ENCODE measurements at regions not wholly inside any gene's neighbourhood (a gene's known extent, or its start where the extent isn't known, plus 50 kb on each side); places are given as distances from the start of the nearest gene placed in this dataset.

DNA sequence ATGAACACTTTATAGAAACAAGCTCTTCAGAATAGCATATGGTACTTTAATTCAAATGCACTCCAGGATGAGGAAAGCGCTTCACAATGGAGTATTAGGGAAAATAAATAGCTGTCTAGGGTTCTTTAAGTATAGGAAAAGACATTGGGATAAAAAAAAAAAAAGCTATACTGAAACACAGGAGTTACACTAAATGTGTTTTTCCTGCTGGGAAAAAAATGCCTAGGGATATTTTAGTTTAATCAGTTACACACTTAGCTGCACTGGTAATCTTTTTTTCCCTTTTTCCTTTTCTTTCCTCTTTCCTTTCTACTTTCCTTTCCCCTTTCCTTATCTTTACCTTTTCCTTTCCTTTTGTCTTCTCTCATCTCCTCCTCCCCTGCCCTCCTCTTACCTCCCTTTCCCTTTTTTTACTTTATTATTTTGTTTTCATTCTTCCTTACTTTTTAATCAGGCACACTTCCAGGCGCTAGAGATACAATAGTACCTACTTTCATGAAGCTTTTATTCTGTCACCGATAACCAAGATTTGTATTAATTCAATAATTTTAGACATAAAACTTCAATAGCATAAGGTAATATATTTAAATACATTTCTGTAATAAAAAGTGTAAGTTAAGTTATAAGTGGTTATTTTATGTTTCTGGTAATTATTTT, 758.7 kb downstream of the CDH18 start:
- H4K20me1 ChIP-seq (replicated peaks in 1 of 2; ENCODE audit: control insufficient read depth in 1 of 2, insufficient read depth in 2 of 2, low read length in 2 of 2): no peaks in the 10 kb centered on the region
- POLR2A ChIA-PET (ENCODE audit: partially characterized antibody): no interaction called here
- H3K4me1 ChIP-seq (replicated peaks in 1 of 4; ENCODE audit: control insufficient read depth in 3 of 4, insufficient read depth in 4 of 4, low read length in 3 of 4): no peaks in the 10 kb centered on the region
- H3K27ac ChIP-seq (ENCODE audit: low read depth, low read length): no peak overlapping the region
- no peak overlapping the region for H2AK5ac ChIP-seq (ENCODE audit: low read depth, low read length)
- CTCF ChIA-PET (ENCODE audit: partially characterized antibody): interaction anchor here (0.6 kb wide), 3 partner anchors 199 to 1111 kb away, joined by 3 read pairs; no protein-coding TSS in a partner anchor
- H2BK5ac ChIP-seq (ENCODE audit: low read depth, low read length): no peak overlapping the region
- H3K36me3 ChIP-seq (ENCODE audit: control insufficient read depth in 2 of 4, insufficient read depth in 4 of 4, low read length in 3 of 4): no peaks in the 10 kb centered on the region
- no peak overlapping the region for H3K4ac ChIP-seq (replicated peaks; ENCODE audit: insufficient read length, low read depth, low read length)
- H3K23ac ChIP-seq (ENCODE audit: insufficient read length): no peak overlapping the region
- no peak overlapping the region for H2AFZ ChIP-seq (ENCODE audit: low read length)
- H3K9me3 ChIP-seq (ENCODE audit: insufficient read depth in 2 of 2, low read depth in 1 of 2, low read length in 1 of 2): no peaks in the 10 kb centered on the region
- DNase-seq (ENCODE audit: low read depth in 1 of 2, low spot score in 2 of 2) (no peak), FAIRE-seq (no peak)
- H3K4me2 ChIP-seq (ENCODE audit: insufficient read depth in 1 of 2, low read depth in 2 of 2, low read length in 2 of 2): no peak overlapping the region
- H2BK120ac ChIP-seq (replicated peaks; ENCODE audit: low read depth, low read length): no peak overlapping the region
- H3K4me3 ChIP-seq (ENCODE audit: extremely low read depth in 1 of 4, insufficient read depth in 2 of 4, low read depth in 3 of 4, low read length in 4 of 4): no peak overlapping the region
- no peak overlapping the region for H2BK12ac ChIP-seq (ENCODE audit: low read depth, low read length)
- no peak overlapping the region for H4K5ac ChIP-seq (ENCODE audit: insufficient read length, low read depth, low read length)
- no peaks in the 10 kb centered on the region for H3K27me3 ChIP-seq (replicated peaks in 1 of 4; ENCODE audit: control insufficient read depth in 3 of 4, extremely low read depth in 1 of 4, insufficient read depth in 3 of 4, low read length in 3 of 4)
- H3K79me2 ChIP-seq (ENCODE audit: control insufficient read depth in 1 of 2, insufficient read depth in 2 of 2, low read length in 2 of 2): no peaks in the 10 kb centered on the region
- no peaks in the 10 kb centered on the region for H3K79me1 ChIP-seq (ENCODE audit: low read depth, low read length)
- H3K14ac ChIP-seq (ENCODE audit: insufficient read length): no peak overlapping the region
- H4K91ac ChIP-seq (replicated peaks; ENCODE audit: insufficient read length, low read length): no peak overlapping the region
- H3K18ac ChIP-seq (ENCODE audit: extremely low read depth, low read length): no peak overlapping the region
- H3K9ac ChIP-seq (replicated peaks in 1 of 4; ENCODE audit: extremely low read depth in 1 of 4, low read depth in 3 of 4, low read length in 3 of 4): no peak overlapping the region
- no peak overlapping the region for H2BK20ac ChIP-seq (ENCODE audit: low read length)
- H3K23me2 ChIP-seq (ENCODE audit: low read depth, low read length): no peaks in the 10 kb centered on the region
- 90% methylated on average over 3 of the region's 3 CpGs; no CpG with 5 or more reads in 1 of the 2 experiments for WGBS, 2 experiments (ENCODE audit: extremely low coverage in 1 of 2, insufficient coverage in 1 of 2, insufficient read length in 1 of 2, insufficient replicate concordance in 2 of 2, low coverage in 1 of 2, low lambda C conversion rate in 2 of 2, missing lambda C conversion rate in 1 of 2)
- H2BK15ac ChIP-seq (ENCODE audit: low read length): no peak overlapping the region
- no peak overlapping the region for H4K8ac ChIP-seq (ENCODE audit: extremely low read depth, insufficient read depth, low read length)
- no peak overlapping the region for H3K56ac ChIP-seq (replicated peaks; ENCODE audit: insufficient read length, low read depth, low read length)
- TF ChIP-seq USF2 (IDR thresholded peaks at IDR 0.05; ENCODE audit: low read length) (no peak), BACH1 (IDR thresholded peaks at IDR 0.05; ENCODE audit: low read length) (no peak), CBX8 (IDR thresholded peaks at IDR 0.05; ENCODE audit: borderline replicate concordance, low read depth, low read length) (no peak), BRCA1 (IDR thresholded peaks at IDR 0.05; ENCODE audit: low read depth, low read length) (no peak), SRF (IDR thresholded peaks at IDR 0.05; ENCODE audit: low read depth, low read length) (no peak), SP1 (IDR thresholded peaks at IDR 0.05; ENCODE audit: low read depth, low read length) (no peak), BCL11A (IDR thresholded peaks at IDR 0.05; ENCODE audit: low read depth in 2 of 2, low read length in 2 of 2) (no peak), TAF1 (IDR thresholded peaks at IDR 0.05; ENCODE audit: low read depth, low read length) (no peak), ZNF274 (IDR thresholded peaks at IDR 0.05; ENCODE audit: borderline replicate concordance, extremely low read depth, low read length) (no peak)

Measured in H1 (cell line).